HG03575 (cell line): ENCODE measurements at regions not wholly inside any gene's neighbourhood (a gene's known extent, or its start where the extent isn't known, plus 50 kb on each side); places are given as distances from the start of the nearest gene placed in this dataset.
A peak's percentile ranks its signal among the peaks of the same experiment; 100 is the strongest.
"Not testable (repeated sequence)": the region's sequence is repeated elsewhere in the genome, so short reads cannot be mapped to it uniquely, and the experiment has no call there.

Source experiments
- ATAC-seq: cut with Tn5 transposase; IDR thresholded peaks from one replicate; pipeline ENCODE4 v1.9.1; 2021; ENCODE audit not compliant: unreplicated experiment, insufficient number of reproducible peaks, low FRiP score; ENCODE audit errors: extremely low read depth

DNA sequence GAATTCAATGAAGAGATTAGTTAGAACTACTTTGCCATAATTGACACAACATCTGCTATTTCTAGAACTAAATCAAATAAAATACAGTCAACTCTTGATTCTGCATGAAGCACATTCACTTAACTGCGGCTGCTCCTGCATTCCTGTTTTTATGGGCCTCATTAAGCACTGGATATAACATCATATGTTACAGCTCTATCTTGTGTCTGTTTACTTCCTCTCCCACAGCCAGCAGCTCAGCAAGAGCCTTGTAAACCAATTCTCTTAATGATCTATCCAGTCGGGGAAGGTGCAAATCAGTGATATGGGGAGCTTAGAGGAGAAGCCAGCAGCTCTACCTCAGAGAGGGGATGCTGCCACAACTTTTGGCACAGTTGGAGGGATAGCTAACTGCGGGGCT lies 329.2 kb downstream of the ARRDC4 start:
- ATAC-seq = no peak

GRCh38 chr15:98292442-98293240 lies 332.1 kb downstream of the ARRDC4 start:
- ATAC-seq = no peak

DNA sequence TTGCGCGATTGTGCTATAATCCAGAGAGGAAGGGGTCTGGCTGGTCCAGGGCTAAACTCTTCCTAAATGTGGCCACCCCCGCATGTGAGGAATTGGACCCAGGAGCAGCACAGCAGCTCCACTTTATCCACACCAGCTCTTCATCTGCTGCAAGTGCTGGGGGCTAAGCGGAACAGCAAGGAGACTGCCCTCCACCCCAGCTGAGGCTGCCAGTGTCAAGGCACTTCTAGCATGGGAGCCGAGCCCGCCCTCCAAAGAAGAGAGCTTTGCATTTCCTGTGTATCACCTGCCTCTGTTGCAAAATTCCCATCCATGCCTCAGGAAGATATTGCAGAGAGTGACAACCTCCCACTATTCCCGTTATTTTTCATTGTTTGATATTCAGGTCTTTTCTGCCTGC lies 333.6 kb downstream of the ARRDC4 start:
- no peak for ATAC-seq

DNA sequence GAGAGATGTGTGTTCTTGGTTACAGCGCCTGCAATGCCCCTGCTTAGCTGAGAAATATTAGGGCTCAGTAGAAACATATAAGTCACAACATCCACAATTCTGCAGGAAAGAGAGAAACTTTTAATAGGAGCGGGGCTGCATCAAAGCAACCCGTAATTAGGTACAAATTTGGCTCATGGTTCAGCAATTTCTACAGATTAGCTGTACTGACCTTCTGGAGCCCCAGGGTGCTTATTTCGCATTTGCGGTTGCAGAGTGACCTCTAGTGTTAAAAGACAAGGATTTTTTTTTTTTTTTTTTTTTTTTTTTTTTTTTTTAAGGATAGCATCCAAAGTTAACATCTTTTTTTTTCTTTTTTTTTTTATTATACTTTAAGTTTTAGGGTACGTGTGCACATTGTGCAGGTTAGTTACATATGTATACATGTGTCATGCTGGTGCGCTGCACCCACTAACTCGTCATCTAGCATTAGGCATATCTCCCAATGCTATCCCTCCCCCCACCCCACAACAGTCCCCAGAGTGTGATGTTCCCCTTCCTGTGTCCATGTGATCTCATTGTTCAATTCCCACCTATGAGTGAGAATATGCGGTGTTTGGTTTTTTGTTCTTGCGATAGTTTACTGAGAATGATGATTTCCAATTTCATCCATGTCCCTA lies 334.7 kb downstream of the ARRDC4 start:
- ATAC-seq = not testable (repeated sequence)

DNA sequence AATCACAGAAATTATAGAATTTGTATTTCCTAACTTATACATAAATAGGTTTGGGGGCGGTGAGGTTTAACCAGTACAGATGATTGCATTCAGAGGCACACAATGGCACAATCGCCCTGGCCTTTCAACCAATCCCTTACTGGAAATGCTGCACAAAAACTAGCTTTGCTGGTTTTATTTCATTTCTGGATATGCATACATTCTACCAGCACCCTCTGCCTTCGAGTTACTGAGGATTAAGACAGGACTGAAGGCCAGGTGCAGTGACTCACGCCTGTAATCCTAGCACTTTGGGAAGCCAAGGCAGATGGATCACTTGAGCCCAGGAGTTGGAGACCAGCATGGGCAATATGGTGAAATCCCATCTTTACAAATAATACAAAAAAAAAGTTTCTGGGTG lies 336.1 kb downstream of the ARRDC4 start:
- no peak for ATAC-seq

DNA sequence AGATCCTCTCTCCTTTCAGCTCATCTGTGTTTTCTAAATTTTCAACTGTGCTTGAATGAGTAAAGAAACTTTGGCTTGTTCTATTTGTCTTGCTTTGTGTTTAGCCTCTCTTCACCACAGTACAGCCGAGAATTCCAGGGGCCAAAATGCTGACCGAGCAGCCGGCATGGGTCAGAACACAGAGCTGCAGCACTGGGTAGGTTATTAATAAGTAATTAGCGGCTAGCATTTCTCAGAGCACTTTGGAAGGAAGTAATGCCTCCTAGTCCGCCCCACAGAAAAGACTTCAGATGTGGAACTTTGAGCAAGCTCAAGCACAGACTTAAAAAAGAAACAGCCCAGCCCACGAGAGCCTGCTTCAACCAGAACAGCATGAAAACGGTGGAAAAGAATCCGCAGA lies 343.9 kb downstream of the ARRDC4 start:
- ATAC-seq = no peak

- ATAC-seq = no peak
These were observed 340.2 kb upstream of the IGF1R start for GRCh38 chr15:98308117-98308516.

- ATAC-seq = peak; percentile 67
These were observed 336.7 kb upstream of the IGF1R start for GRCh38 chr15:98311566-98312188.

DNA sequence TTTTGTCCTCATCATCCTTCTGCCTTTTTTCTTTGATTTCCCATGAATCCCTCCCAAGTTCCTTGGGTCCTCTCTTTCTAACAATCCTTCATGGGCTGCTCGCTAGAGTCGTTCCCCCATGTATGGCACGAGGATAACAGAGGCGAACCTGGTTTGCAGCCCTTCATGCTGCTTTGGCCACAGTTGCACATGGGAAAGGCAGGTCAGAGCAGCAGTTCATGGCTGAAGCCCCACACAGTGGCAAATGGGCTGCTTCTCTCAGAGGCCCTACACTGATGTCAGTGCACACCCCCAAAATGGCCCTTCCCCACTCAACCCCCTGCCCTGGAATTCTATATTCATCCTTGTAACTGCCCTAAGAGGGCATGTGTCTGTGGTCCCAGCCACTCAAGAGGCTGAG lies 335.4 kb upstream of the IGF1R start:
- ATAC-seq = no peak

GRCh38 chr15:98315971-98316370 lies 332.4 kb upstream of the IGF1R start:
- ATAC-seq = no peak

- ATAC-seq = no peak
These were observed 326.4 kb upstream of the IGF1R start for GRCh38 chr15:98321896-98322295.

DNA sequence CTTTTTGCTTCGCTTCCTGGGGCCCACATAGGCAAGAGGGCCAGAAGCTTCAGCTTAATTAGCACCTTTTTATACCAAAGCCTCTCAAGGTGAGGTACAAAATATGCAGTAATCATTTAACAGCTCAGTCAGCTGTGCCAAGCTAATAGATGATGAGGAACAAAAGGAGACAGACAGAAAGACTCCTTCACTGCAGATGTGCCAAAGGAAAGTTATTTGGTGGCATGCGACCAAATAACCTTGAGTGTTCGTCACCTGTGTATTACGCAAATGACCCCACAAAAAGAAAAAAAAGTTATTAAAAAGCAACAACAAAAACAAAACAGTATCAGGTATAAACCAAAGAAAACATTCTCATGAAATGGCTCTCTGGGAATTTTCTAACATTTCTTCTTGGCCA lies 325.8 kb upstream of the IGF1R start:
- ATAC-seq = no peak

DNA sequence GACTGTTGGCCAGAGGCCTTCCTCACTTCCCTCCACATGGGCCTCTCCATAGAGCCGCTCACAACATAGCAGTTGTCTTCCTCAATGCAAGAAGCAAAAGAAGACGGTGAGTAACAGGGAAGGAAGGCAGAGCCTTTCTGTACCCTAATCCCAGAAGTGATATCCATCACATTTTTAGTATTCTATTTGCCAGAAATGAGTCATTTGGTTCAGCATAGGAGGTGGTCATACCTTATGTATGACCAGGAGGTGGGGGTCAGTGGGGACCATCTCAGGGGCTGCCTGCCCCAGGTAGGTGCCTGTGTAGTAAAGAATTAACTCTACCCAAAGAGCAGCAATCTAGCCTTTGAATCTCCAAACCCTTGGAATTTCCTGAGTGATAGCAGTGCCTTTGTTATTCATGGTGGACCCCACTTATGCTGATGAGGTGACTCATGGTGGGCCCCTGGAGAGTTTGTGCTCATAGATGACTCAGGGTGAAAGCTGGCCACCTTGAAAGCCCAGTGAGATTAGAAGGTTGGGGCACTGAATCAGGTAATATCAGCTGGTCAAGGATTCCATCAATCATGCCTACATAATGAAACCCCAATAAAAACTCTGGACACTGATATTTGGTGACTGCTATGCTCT lies 323.9 kb upstream of the IGF1R start:
- no peak for ATAC-seq

DNA sequence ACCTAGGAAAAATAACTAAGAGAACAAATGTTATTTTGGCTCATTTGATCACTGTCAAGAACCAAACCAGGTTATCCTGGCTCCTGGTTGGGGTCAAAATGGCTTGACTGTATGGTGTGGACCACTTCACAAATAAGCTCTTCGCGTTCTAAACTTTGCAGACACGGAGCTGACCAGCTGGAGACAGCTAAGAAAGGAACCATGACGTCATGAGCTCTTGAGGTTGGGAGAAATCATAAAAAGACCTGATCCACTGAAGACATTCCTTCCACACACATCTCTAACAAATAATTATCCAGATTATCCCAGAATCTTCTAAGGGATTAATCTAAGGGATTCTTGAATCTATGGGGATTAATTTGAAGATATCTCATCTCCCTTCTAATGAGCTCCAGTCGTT lies 321.5 kb upstream of the IGF1R start:
- no peak for ATAC-seq

DNA sequence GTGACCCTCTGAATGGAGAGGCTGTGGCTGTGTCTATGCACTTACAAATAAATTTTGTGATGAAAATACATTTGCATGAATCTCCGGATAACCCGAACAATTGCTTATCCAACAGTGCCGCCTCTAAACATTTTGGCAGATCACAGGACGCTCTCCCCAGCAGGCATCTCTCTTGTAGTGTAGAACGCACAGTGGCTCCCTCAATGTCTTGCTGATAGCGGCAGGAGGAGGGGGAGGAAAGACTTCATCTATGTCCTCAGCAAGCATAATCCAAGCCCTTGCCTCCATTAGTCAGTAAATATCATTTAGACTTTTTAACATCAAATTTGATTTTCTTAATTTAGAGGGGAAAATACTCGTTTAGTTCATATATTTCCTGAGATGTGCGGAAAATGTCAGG lies 318.1 kb upstream of the IGF1R start:
- no peak for ATAC-seq

DNA sequence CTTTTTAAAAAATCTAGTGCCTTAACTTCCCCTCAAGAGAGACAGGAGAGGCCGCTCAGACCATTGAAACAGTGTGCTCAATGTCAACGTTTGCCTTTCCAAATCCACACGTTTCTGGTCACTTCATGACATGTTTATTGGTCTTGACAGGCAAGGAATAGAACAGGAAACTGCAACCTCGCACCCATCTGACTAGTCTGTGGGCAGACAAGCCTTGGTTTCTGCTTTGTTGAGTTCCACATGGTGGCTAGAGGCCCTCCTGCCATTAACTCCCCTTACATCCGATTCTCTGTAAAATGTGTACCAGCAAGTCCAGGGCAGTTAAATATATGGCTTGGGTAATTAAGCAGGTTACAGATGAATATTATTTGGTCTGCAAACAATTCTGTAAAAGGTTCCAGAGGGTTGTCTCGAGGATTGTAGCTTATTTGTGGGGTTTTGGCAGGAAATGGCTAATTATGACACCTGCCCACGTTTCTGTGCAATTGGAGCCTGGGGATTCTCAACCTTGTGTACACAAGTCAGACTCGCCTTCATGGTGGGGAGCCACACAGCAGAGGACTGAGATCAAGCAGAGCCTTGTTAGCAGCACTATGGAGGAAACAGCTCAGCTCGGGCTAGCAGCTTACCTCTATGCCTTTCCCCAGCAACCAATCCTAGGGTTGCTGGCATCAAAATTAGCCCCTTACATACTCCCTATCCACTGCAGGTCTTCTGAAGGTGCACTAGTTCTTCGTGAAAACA lies 317.5 kb upstream of the IGF1R start:
- no peak for ATAC-seq

- ATAC-seq = no peak
These were observed 316.7 kb upstream of the IGF1R start for GRCh38 chr15:98331676-98332075.

- ATAC-seq = no peak
These were observed 315.1 kb upstream of the IGF1R start for GRCh38 chr15:98333251-98333650.

DNA sequence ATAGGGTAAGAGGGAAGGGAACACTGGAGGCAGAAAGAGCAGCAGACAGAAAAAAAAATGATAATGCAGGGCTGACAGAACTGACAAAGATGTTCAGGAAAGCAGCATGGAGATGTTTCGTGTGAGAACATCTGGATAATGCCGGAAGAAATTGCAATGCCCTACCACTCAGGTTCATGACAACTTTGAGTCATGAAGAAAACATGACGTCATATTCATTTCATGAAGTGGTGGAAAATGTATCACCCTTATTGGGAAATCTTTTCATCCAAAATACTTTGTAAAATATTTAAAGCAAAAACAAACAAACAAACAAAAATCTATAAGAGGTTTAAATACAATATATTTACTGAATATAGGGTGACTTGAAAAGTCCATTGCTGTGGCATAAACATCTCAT lies 305.4 kb upstream of the IGF1R start:
- no peak for ATAC-seq
